ENCODE measurements at regions not wholly inside any gene's neighbourhood (a gene's known extent, or its start where the extent isn't known, plus 50 kb on each side); places are given as distances from the start of the nearest gene placed in this dataset.

- TF ChIP-seq TAF1 (IDR thresholded peaks at IDR 0.05; ENCODE audit: low read depth, low read length) (no peak), POU2F2 (IDR thresholded peaks at IDR 0.05; ENCODE audit: low read depth, low read length) (no peak), SPI1 (IDR thresholded peaks at IDR 0.05; ENCODE audit: low read depth, low read length) (no peak), POLR2AphosphoS5 (IDR thresholded peaks at IDR 0.05; ENCODE audit: low read depth, low read length) (no peak), PAX5 (IDR thresholded peaks at IDR 0.05; ENCODE audit: insufficient read depth, low read length, severe bottlenecking) (no peak), POLR2A (IDR thresholded peaks at IDR 0.05; ENCODE audit: low read depth, low read length) (no peak)
- FAIRE-seq: no peak
- DNase-seq (ENCODE audit: insufficient read length, low spot score): no peak
These were observed 188.1 kb downstream of the MELK start for GRCh38 chr9:36760667-36761420.

- DNase-seq (ENCODE audit: insufficient read length, low spot score) (no peak), FAIRE-seq (no peak)
- TF ChIP-seq SPI1 (IDR thresholded peaks at IDR 0.05; ENCODE audit: low read depth, low read length): no peak
- TF ChIP-seq PAX5 (IDR thresholded peaks at IDR 0.05; ENCODE audit: insufficient read depth, low read length, severe bottlenecking): no peak
- TF ChIP-seq POU2F2 (IDR thresholded peaks at IDR 0.05; ENCODE audit: low read depth, low read length): no peak
- no peak for TF ChIP-seq POLR2AphosphoS5 (IDR thresholded peaks at IDR 0.05; ENCODE audit: low read depth, low read length)
- no peak for TF ChIP-seq TAF1 (IDR thresholded peaks at IDR 0.05; ENCODE audit: low read depth, low read length)
- no peak for TF ChIP-seq POLR2A (IDR thresholded peaks at IDR 0.05; ENCODE audit: low read depth, low read length)
These were observed 190.3 kb downstream of the MELK start for GRCh38 chr9:36762958-36763357.

- no peak for TF ChIP-seq PAX5 (IDR thresholded peaks at IDR 0.05; ENCODE audit: insufficient read depth, low read length, severe bottlenecking)
- no peak for TF ChIP-seq SPI1 (IDR thresholded peaks at IDR 0.05; ENCODE audit: low read depth, low read length)
- no peak for TF ChIP-seq TAF1 (IDR thresholded peaks at IDR 0.05; ENCODE audit: low read depth, low read length)
- TF ChIP-seq POU2F2 (IDR thresholded peaks at IDR 0.05; ENCODE audit: low read depth, low read length): no peak
- no peak for TF ChIP-seq POLR2AphosphoS5 (IDR thresholded peaks at IDR 0.05; ENCODE audit: low read depth, low read length)
- no peak for TF ChIP-seq POLR2A (IDR thresholded peaks at IDR 0.05; ENCODE audit: low read depth, low read length)
- FAIRE-seq: no peak
These were observed 191.1 kb downstream of the MELK start for GRCh38 chr9:36763778-36764177.

GRCh38 chr9:36764364-36765076 lies 191.8 kb downstream of the MELK start:
- FAIRE-seq: peak; percentile 98

More at GRCh38 chr9:36763778-36764177, 191.1 kb downstream of the MELK start:
- DNase-seq (ENCODE audit: insufficient read length, low spot score): no peak

GRCh38 chr9:36765077-36765390 lies 192.3 kb downstream of the MELK start:
- TF ChIP-seq PAX5 (IDR thresholded peaks at IDR 0.05; ENCODE audit: insufficient read depth, low read length, severe bottlenecking) (no peak), POU2F2 (IDR thresholded peaks at IDR 0.05; ENCODE audit: low read depth, low read length) (no peak), SPI1 (IDR thresholded peaks at IDR 0.05; ENCODE audit: low read depth, low read length) (no peak), TAF1 (IDR thresholded peaks at IDR 0.05; ENCODE audit: low read depth, low read length) (no peak)
- FAIRE-seq (no peak), DNase-seq (ENCODE audit: insufficient read length, low spot score) (no peak)

More at GRCh38 chr9:36764364-36765076, 191.8 kb downstream of the MELK start:
- no peak for DNase-seq (ENCODE audit: insufficient read length, low spot score)
- TF ChIP-seq PAX5 (IDR thresholded peaks at IDR 0.05; ENCODE audit: insufficient read depth, low read length, severe bottlenecking) (no peak), POLR2AphosphoS5 (IDR thresholded peaks at IDR 0.05; ENCODE audit: low read depth, low read length) (no peak), POLR2A (IDR thresholded peaks at IDR 0.05; ENCODE audit: low read depth, low read length) (no peak), POU2F2 (IDR thresholded peaks at IDR 0.05; ENCODE audit: low read depth, low read length) (no peak; the same call in 1 of the 2 replicates), TAF1 (IDR thresholded peaks at IDR 0.05; ENCODE audit: low read depth, low read length) (no peak), SPI1 (IDR thresholded peaks at IDR 0.05; ENCODE audit: low read depth, low read length) (no peak)

GRCh38 chr9:36765468-36766341 lies 193.0 kb downstream of the MELK start:
- TF ChIP-seq SPI1 (IDR thresholded peaks at IDR 0.05; ENCODE audit: low read depth, low read length): peak; percentile 80
- TF ChIP-seq POU2F2 (IDR thresholded peaks at IDR 0.05; ENCODE audit: low read depth, low read length): no peak
- peak; percentile 80 for TF ChIP-seq TAF1 (IDR thresholded peaks at IDR 0.05; ENCODE audit: low read depth, low read length)
- TF ChIP-seq POLR2A (IDR thresholded peaks at IDR 0.05; ENCODE audit: low read depth, low read length): no peak
- 0 out of 2 replicates have a peak, but pooled peaks have one; percentile 24 for TF ChIP-seq POLR2AphosphoS5 (IDR thresholded peaks at IDR 0.05; ENCODE audit: low read depth, low read length)
- peak; percentile 4 for TF ChIP-seq PAX5 (IDR thresholded peaks at IDR 0.05; ENCODE audit: insufficient read depth, low read length, severe bottlenecking)
- FAIRE-seq: peak; percentile 97
- peak; percentile 92 for DNase-seq (ENCODE audit: insufficient read length, low spot score)

- FAIRE-seq (no peak), DNase-seq (ENCODE audit: insufficient read length, low spot score) (no peak)
- TF ChIP-seq POLR2A (IDR thresholded peaks at IDR 0.05; ENCODE audit: low read depth, low read length) (no peak), PAX5 (IDR thresholded peaks at IDR 0.05; ENCODE audit: insufficient read depth, low read length, severe bottlenecking) (no peak), SPI1 (IDR thresholded peaks at IDR 0.05; ENCODE audit: low read depth, low read length) (no peak), TAF1 (IDR thresholded peaks at IDR 0.05; ENCODE audit: low read depth, low read length) (no peak), POLR2AphosphoS5 (IDR thresholded peaks at IDR 0.05; ENCODE audit: low read depth, low read length) (no peak), POU2F2 (IDR thresholded peaks at IDR 0.05; ENCODE audit: low read depth, low read length) (no peak)
These were observed 196.0 kb downstream of the MELK start for GRCh38 chr9:36768677-36769076.

GRCh38 chr9:36770025-36770424 lies 197.3 kb downstream of the MELK start:
- FAIRE-seq: no peak
- no peak for DNase-seq (ENCODE audit: insufficient read length, low spot score)
- TF ChIP-seq POU2F2 (IDR thresholded peaks at IDR 0.05; ENCODE audit: low read depth, low read length): no peak
- no peak for TF ChIP-seq TAF1 (IDR thresholded peaks at IDR 0.05; ENCODE audit: low read depth, low read length)
- TF ChIP-seq POLR2AphosphoS5 (IDR thresholded peaks at IDR 0.05; ENCODE audit: low read depth, low read length): no peak

Measured in GM12891 (cell line).